Ishikawa (cell line): ENCODE measurements at regions not wholly inside any gene's neighbourhood (a gene's known extent, or its start where the extent isn't known, plus 50 kb on each side); places are given as distances from the start of the nearest gene placed in this dataset.

Experiments
- CEBPB ChIP-seq: IDR thresholded peaks from 2 replicates; pipeline ENCODE4 v1.6.1; 2012
- CREB1 ChIP-seq: IDR thresholded peaks from 2 replicates; pipeline ENCODE4 v1.6.1; 2012; ENCODE audit warnings: low read depth
- EGR1 ChIP-seq: IDR thresholded peaks from 2 replicates; pipeline ENCODE4 v1.6.1; 2012
- EP300 ChIP-seq: IDR thresholded peaks from 2 replicates; pipeline ENCODE4 v1.6.1; 2012; ENCODE audit warnings: borderline replicate concordance
- FOXM1 ChIP-seq: IDR thresholded peaks from 2 replicates; pipeline ENCODE4 v1.6.1; 2012; ENCODE audit warnings: low read depth, borderline replicate concordance
- MAX ChIP-seq: IDR thresholded peaks from 2 replicates; pipeline ENCODE4 v1.6.1; 2012
- NFIC ChIP-seq: IDR thresholded peaks from 2 replicates; pipeline ENCODE4 v1.6.1; 2012
- RAD21 ChIP-seq: IDR thresholded peaks from 2 replicates; pipeline ENCODE4 v1.6.1; 2012; ENCODE audit warnings: low read depth
- TAF1 ChIP-seq: IDR thresholded peaks from 2 replicates; pipeline ENCODE4 v1.6.1; 2012; ENCODE audit warnings: low read depth, mild to moderate bottlenecking
- TCF12 ChIP-seq: IDR thresholded peaks from 2 replicates; pipeline ENCODE4 v1.6.1; 2012; ENCODE audit warnings: low read depth
- TEAD4 ChIP-seq: IDR thresholded peaks from 2 replicates; pipeline ENCODE4 v1.6.1; 2012
- USF1 ChIP-seq: IDR thresholded peaks from 2 replicates; pipeline ENCODE4 v1.6.1; 2012
- YY1 ChIP-seq: IDR thresholded peaks from 2 replicates; pipeline ENCODE4 v1.6.1; 2012; ENCODE audit warnings: low read depth
- ZBTB7A ChIP-seq: IDR thresholded peaks from 2 replicates; pipeline ENCODE4 v1.6.1; 2012; ENCODE audit warnings: low read depth
- TF ChIP-seq, protein P1 (sequence below): IDR thresholded peaks from 2 replicates; pipeline ENCODE4 v1.6.1; 2012; ENCODE audit warnings: low read depth, mild to moderate bottlenecking

DNA sequence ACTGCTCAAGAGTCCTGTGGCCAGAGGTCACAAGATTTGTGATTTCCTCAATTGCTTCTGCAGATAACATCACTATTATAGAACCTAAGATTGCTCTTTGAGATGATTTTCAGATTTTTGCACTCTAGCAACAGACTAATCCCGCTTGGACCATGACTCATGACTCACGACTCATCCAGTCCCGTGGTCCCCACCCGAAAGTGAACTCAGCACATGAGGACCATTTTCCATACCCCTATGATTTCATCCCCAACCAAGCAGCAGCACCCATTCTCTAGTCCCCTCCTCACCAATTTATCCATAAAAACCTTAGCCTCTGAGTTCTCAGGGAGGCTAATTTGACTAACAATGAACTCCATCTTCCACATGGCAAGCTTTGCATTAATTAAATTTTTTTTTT, 106.3 kb upstream of the ALCAM start:
- TF ChIP-seq NFIC (no peak), TCF12 (no peak), EGR1 (no peak), YY1 (no peak), CEBPB (no peak), RAD21 (no peak), CREB1 (no peak), TAF1 (no peak)

GRCh38 chr3:105274536-105274935, 92.2 kb upstream of the ALCAM start:
- TF ChIP-seq TEAD4 = no peak
- no peak for TF ChIP-seq NFIC
- no peak for TF ChIP-seq YY1
- TF ChIP-seq FOXM1 = no peak
- TF ChIP-seq TCF12 = no peak
- no peak for TF ChIP-seq ZBTB7A
- TF ChIP-seq CREB1 = no peak
- TF ChIP-seq EGR1 = no peak
- TF ChIP-seq CEBPB = no peak
- no peak for TF ChIP-seq MAX
- TF ChIP-seq EP300 = no peak
- TF ChIP-seq, protein P1, sequence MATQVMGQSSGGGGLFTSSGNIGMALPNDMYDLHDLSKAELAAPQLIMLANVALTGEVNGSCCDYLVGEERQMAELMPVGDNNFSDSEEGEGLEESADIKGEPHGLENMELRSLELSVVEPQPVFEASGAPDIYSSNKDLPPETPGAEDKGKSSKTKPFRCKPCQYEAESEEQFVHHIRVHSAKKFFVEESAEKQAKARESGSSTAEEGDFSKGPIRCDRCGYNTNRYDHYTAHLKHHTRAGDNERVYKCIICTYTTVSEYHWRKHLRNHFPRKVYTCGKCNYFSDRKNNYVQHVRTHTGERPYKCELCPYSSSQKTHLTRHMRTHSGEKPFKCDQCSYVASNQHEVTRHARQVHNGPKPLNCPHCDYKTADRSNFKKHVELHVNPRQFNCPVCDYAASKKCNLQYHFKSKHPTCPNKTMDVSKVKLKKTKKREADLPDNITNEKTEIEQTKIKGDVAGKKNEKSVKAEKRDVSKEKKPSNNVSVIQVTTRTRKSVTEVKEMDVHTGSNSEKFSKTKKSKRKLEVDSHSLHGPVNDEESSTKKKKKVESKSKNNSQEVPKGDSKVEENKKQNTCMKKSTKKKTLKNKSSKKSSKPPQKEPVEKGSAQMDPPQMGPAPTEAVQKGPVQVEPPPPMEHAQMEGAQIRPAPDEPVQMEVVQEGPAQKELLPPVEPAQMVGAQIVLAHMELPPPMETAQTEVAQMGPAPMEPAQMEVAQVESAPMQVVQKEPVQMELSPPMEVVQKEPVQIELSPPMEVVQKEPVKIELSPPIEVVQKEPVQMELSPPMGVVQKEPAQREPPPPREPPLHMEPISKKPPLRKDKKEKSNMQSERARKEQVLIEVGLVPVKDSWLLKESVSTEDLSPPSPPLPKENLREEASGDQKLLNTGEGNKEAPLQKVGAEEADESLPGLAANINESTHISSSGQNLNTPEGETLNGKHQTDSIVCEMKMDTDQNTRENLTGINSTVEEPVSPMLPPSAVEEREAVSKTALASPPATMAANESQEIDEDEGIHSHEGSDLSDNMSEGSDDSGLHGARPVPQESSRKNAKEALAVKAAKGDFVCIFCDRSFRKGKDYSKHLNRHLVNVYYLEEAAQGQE = no peak
- no peak for TF ChIP-seq RAD21
- no peak for TF ChIP-seq USF1

- no peak for TF ChIP-seq CREB1
- TF ChIP-seq MAX = no peak
- no peak for TF ChIP-seq USF1
- no peak for TF ChIP-seq TCF12
- no peak for TF ChIP-seq RAD21
- TF ChIP-seq FOXM1 = no peak
- TF ChIP-seq YY1 = no peak
- no peak for TF ChIP-seq EGR1
- no peak for TF ChIP-seq TAF1
- no peak for TF ChIP-seq NFIC
- no peak for TF ChIP-seq CEBPB
- TF ChIP-seq EP300 = no peak
- TF ChIP-seq, protein P1 = no peak
- TF ChIP-seq ZBTB7A = no peak
- TF ChIP-seq TEAD4 = no peak
Measured at GRCh38 chr3:105274958-105275357, 91.8 kb upstream of the ALCAM start.

- TF ChIP-seq ZBTB7A (no peak), TEAD4 (no peak)
Measured at GRCh38 chr3:105277656-105278055, 89.1 kb upstream of the ALCAM start.

DNA sequence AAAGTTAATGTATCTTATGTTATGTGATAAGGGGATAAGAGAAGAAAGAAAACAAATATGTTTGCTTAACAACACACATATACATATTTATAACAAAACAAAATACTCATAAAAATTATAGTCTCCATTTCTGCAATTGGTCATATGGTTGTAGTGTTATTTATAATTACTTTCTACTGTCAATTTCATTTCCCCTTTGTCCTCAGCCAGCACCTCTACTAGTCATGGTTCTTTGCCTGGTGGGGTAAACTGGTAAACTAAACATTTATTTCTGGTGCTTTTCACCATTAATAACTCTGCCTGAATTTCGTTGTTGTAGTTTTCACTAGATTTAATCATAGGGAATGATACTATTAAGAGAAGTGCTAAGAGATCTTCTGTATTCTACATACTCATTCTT, 88.0 kb upstream of the ALCAM start:
- TF ChIP-seq CEBPB (no peak), EP300 (no peak), ZBTB7A (no peak), EGR1 (no peak), RAD21 (no peak), NFIC (no peak), USF1 (no peak), YY1 (no peak), CREB1 (no peak), MAX (no peak), TEAD4 (no peak), TAF1 (no peak), FOXM1 (no peak), TCF12 (no peak)
- TF ChIP-seq, protein P1 = no peak
